ENCODE measurements at regions not wholly inside any gene's neighbourhood (a gene's known extent, or its start where the extent isn't known, plus 50 kb on each side); places are given as distances from the start of the nearest gene placed in this dataset.
"Not testable (repeated sequence)": the region's sequence is repeated elsewhere in the genome, so short reads cannot be mapped to it uniquely, and the experiment has no call there.

GRCh38 chr13:81377921-81378320, 1037.0 kb upstream of the SPRY2 start:
- Histone ChIP-seq H3K4me3 (ENCODE audit: low read depth in 1 of 3, low read length in 3 of 3) (no peak overlapping the region), H3K27ac (ENCODE audit: low read depth in 1 of 2, low read length in 2 of 2) (no peak overlapping the region), H3K9me3 (ENCODE audit: control insufficient read depth in 4 of 4, low read length in 3 of 4) (no peaks in the 10 kb centered on the region), H3K27me3 (ENCODE audit: control insufficient read depth in 4 of 4, insufficient read depth in 4 of 4, low read length in 3 of 4) (no peaks in the 10 kb centered on the region), H3K4me1 (ENCODE audit: control insufficient read depth in 4 of 4, insufficient read depth in 4 of 4, low read length in 3 of 4) (no peaks in the 10 kb centered on the region), H3K36me3 (ENCODE audit: control insufficient read depth in 4 of 4, insufficient read depth in 3 of 4, low read depth in 1 of 4, low read length in 3 of 4) (no peaks in the 10 kb centered on the region), H3K9ac (ENCODE audit: low read depth in 1 of 2, low read length in 2 of 2) (no peak overlapping the region)
- 81% methylated on average over 1 of the region's 1 CpG for WGBS
- TF ChIP-seq HNF4G (IDR thresholded peaks at IDR 0.05) (no peak), YY1 (IDR thresholded peaks at IDR 0.05) (no peak), MAX (IDR thresholded peaks at IDR 0.05) (no peak), FOXA1 (IDR thresholded peaks at IDR 0.05) (no peak), RXRA (IDR thresholded peaks at IDR 0.05) (no peak), GABPA (IDR thresholded peaks at IDR 0.05 in 1 of 2, conservative IDR thresholded peaks at IDR 0.05 in 1 of 2) (no peak), JUND (IDR thresholded peaks at IDR 0.05) (no peak), HNF4A (conservative IDR thresholded peaks at IDR 0.05) (no peak), FOXA2 (IDR thresholded peaks at IDR 0.05) (no peak), TAF1 (conservative IDR thresholded peaks at IDR 0.05) (no peak), ZBTB33 (IDR thresholded peaks at IDR 0.05) (no peak), SP1 (IDR thresholded peaks at IDR 0.05) (no peak), REST (IDR thresholded peaks at IDR 0.05) (no peak), EGR1 (IDR thresholded peaks at IDR 0.05; ENCODE audit: low read depth in 2 of 2) (no peak)
- DNase-seq (ENCODE audit: low spot score): no peak

GRCh38 chr13:81375709-81376108, 1034.8 kb upstream of the SPRY2 start:
- Histone ChIP-seq H3K4me3 (ENCODE audit: low read depth in 1 of 3, low read length in 3 of 3) (no peak overlapping the region), H3K27me3 (ENCODE audit: control insufficient read depth in 4 of 4, insufficient read depth in 4 of 4, low read length in 3 of 4) (no peaks in the 10 kb centered on the region), H3K9me3 (ENCODE audit: control insufficient read depth in 4 of 4, low read length in 3 of 4) (no peaks in the 10 kb centered on the region), H3K27ac (ENCODE audit: low read depth in 1 of 2, low read length in 2 of 2) (no peak overlapping the region), H3K36me3 (ENCODE audit: control insufficient read depth in 4 of 4, insufficient read depth in 3 of 4, low read depth in 1 of 4, low read length in 3 of 4) (no peaks in the 10 kb centered on the region), H3K4me1 (ENCODE audit: control insufficient read depth in 4 of 4, insufficient read depth in 4 of 4, low read length in 3 of 4) (no peaks in the 10 kb centered on the region), H3K9ac (ENCODE audit: low read depth in 1 of 2, low read length in 2 of 2) (no peak overlapping the region)
- WGBS: 58% methylated on average over 1 of the region's 1 CpG
- no peak for DNase-seq (ENCODE audit: low spot score)
- TF ChIP-seq RXRA (IDR thresholded peaks at IDR 0.05): no peak
- no peak for TF ChIP-seq JUND (IDR thresholded peaks at IDR 0.05)
- no peak for TF ChIP-seq EGR1 (IDR thresholded peaks at IDR 0.05; ENCODE audit: low read depth in 2 of 2)
- no peak for TF ChIP-seq TAF1 (conservative IDR thresholded peaks at IDR 0.05)
- TF ChIP-seq ZBTB33 (IDR thresholded peaks at IDR 0.05): no peak
- no peak for TF ChIP-seq HNF4G (IDR thresholded peaks at IDR 0.05)
- TF ChIP-seq SP1 (IDR thresholded peaks at IDR 0.05): no peak
- no peak for TF ChIP-seq MAX (IDR thresholded peaks at IDR 0.05)
- TF ChIP-seq REST (IDR thresholded peaks at IDR 0.05): no peak
- no peak for TF ChIP-seq FOXA2 (IDR thresholded peaks at IDR 0.05)
- no peak for TF ChIP-seq YY1 (IDR thresholded peaks at IDR 0.05)
- TF ChIP-seq RAD21 (IDR thresholded peaks at IDR 0.05): no peak

- not testable (repeated sequence) for H3K27me3 ChIP-seq (ENCODE audit: control insufficient read depth in 4 of 4, insufficient read depth in 4 of 4, low read length in 3 of 4); H3K4me3 ChIP-seq (ENCODE audit: low read depth in 1 of 3, low read length in 3 of 3); H3K27ac ChIP-seq (ENCODE audit: low read depth in 1 of 2, low read length in 2 of 2); H3K36me3 ChIP-seq (ENCODE audit: control insufficient read depth in 4 of 4, insufficient read depth in 3 of 4, low read depth in 1 of 4, low read length in 3 of 4); DNase-seq (ENCODE audit: low spot score); H3K4me1 ChIP-seq (ENCODE audit: control insufficient read depth in 4 of 4, insufficient read depth in 4 of 4, low read length in 3 of 4); H3K9ac ChIP-seq (ENCODE audit: low read depth in 1 of 2, low read length in 2 of 2); H3K9me3 ChIP-seq (ENCODE audit: control insufficient read depth in 4 of 4, low read length in 3 of 4)
- 41% methylated on average over 2 of the region's 2 CpGs for WGBS
These were observed 1021.8 kb upstream of the SPRY2 start for GRCh38 chr13:81362711-81363110.
